ENCODE measurements at regions not wholly inside any gene's neighbourhood (a gene's known extent, or its start where the extent isn't known, plus 50 kb on each side); places are given as distances from the start of the nearest gene placed in this dataset.

- no peak for DNase-seq (ENCODE audit: low read depth in 2 of 2)
Measured at GRCh38 chr14:71497645-71498086, 434.6 kb upstream of the RGS6 start.

GRCh38 chr14:71498212-71498611, 434.0 kb upstream of the RGS6 start:
- DNase-seq (ENCODE audit: low read depth in 2 of 2): no peak

GRCh38 chr14:71499018-71499417, 433.2 kb upstream of the RGS6 start:
- no peak for DNase-seq (ENCODE audit: low read depth in 2 of 2)

GRCh38 chr14:71507681-71508080, 424.5 kb upstream of the RGS6 start:
- DNase-seq (ENCODE audit: low read depth in 2 of 2): no peak

- DNase-seq (ENCODE audit: low read depth in 2 of 2): no peak
Measured at GRCh38 chr14:71508901-71509300, 423.3 kb upstream of the RGS6 start.

- DNase-seq (ENCODE audit: low read depth in 2 of 2): no peak
Measured at GRCh38 chr14:71511152-71511551, 421.1 kb upstream of the RGS6 start.

GRCh38 chr14:71514941-71515919, 417.0 kb upstream of the RGS6 start:
- DNase-seq (ENCODE audit: low read depth in 2 of 2): no peak

- no peak for DNase-seq (ENCODE audit: low read depth in 2 of 2)
Measured at GRCh38 chr14:71521238-71522135, 410.7 kb upstream of the RGS6 start.

- DNase-seq (ENCODE audit: low read depth in 2 of 2): no peak
Measured at GRCh38 chr14:71523630-71524319, 408.5 kb upstream of the RGS6 start.

- no peak for DNase-seq (ENCODE audit: low read depth in 2 of 2)
Measured at GRCh38 chr14:71524320-71524982, 407.8 kb upstream of the RGS6 start.

- no peak for DNase-seq (ENCODE audit: low read depth in 2 of 2)
Measured at GRCh38 chr14:71525663-71526221, 406.5 kb upstream of the RGS6 start.

- no peak for DNase-seq (ENCODE audit: low read depth in 2 of 2)
Measured at GRCh38 chr14:71526388-71526787, 405.8 kb upstream of the RGS6 start.

GRCh38 chr14:71527838-71528237, 404.4 kb upstream of the RGS6 start:
- no peak for DNase-seq (ENCODE audit: low read depth in 2 of 2)

GRCh38 chr14:71529848-71530247, 402.4 kb upstream of the RGS6 start:
- no peak for DNase-seq (ENCODE audit: low read depth in 2 of 2)

- no peak for DNase-seq (ENCODE audit: low read depth in 2 of 2)
Measured at GRCh38 chr14:71532344-71532743, 399.9 kb upstream of the RGS6 start.

- DNase-seq (ENCODE audit: low read depth in 2 of 2): no peak
Measured at GRCh38 chr14:71532790-71533189, 399.4 kb upstream of the RGS6 start.

GRCh38 chr14:71533390-71533789, 398.8 kb upstream of the RGS6 start:
- DNase-seq (ENCODE audit: low read depth in 2 of 2): no peak

GRCh38 chr14:71533800-71534199, 398.4 kb upstream of the RGS6 start:
- no peak for DNase-seq (ENCODE audit: low read depth in 2 of 2)

GRCh38 chr14:71534506-71534905, 397.7 kb upstream of the RGS6 start:
- no peak for DNase-seq (ENCODE audit: low read depth in 2 of 2)

- no peak for DNase-seq (ENCODE audit: low read depth in 2 of 2)
Measured at GRCh38 chr14:71536015-71536740, 396.1 kb upstream of the RGS6 start.
